NCI-H2227 (cell line): ENCODE measurements at regions not wholly inside any gene's neighbourhood (a gene's known extent, or its start where the extent isn't known, plus 50 kb on each side); places are given as distances from the start of the nearest gene placed in this dataset.
"Not testable (repeated sequence)": the region's sequence is repeated elsewhere in the genome, so short reads cannot be mapped to it uniquely, and the experiment has no call there.

Experiments
- DNase-seq: peaks from one replicate; lab custom pipeline; 2025; ENCODE audit not compliant: unreplicated experiment; lab: John Stamatoyannopoulos, UW

DNA sequence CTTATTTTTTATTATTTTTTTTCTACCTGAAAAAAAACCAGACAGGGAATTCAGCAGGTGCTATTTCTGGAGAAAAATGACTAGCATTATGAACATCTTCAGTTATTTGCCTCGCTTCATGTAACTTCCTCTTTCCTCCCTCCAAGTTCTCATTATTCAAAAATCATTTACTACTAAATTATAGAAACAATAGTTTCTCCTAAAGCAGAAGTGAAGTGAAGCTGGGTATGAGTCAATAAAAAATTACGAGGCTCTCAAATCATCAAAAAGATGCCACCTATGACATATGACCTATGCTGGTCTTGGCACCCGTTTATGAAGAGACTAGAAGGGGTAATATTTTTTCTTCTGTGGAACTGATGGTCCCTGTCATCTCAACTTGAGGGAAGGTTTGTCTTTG is 145.0 kb upstream of the AADAT start:
- DNase-seq, result no peak

DNA sequence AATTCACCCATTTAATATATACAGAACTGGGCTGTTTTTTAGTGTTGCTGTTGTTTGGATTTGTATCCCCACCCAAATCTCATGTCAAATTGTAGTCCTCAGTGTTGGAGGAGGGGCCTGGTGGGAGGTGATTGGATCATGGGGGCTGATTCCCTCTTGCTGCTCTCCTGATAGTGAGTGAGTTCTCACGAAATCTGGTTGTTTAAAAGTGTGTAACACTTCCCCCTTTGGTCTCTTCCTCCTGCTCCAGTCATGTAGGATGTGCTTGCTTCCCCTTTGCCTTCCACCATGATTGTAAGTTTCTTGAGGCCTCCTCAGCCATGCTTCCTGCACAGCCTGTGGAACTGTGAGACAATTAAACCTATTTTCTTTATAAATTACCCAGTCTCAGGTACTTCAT is 141.6 kb upstream of the AADAT start:
- DNase-seq, result no peak

DNA sequence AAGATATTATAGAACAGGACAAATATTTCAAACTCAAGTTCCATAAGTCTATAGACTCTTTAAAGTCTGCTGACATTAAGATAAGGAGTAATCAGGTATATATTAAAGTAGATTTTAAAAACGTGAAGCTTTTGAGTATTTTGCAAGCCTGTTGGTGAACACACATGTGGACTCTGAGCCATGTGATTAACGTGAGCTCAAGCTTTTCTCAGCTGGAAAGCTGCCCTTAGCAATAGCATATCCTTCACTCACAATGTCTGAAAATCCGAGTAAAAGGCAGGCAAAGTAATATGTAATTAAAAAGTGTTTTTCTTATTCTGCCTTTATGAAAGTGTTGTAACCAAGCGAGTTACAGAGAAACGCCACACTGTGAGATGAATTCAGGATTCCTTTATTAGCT is 140.5 kb upstream of the AADAT start:
- DNase-seq, result no peak

DNA sequence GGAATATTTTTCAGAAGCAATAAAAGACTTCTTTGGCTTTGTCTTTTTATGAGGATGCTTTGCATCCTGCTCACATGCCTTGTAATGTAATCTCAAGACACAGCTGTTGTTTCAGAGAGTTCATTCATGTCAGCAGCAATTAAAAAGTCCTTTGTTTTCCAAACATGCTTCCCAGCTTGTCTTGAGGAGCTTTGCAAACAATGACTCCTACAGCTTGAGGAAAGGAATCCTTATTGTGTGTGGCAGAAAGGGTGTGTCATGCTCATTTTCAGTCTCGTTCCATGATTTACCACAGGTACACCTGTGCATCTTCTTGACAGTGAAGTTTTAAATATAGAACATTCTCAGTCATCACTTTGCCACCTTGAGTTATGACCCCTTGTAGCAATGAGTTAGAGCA is 139.2 kb upstream of the AADAT start:
- DNase-seq, result no peak

DNA sequence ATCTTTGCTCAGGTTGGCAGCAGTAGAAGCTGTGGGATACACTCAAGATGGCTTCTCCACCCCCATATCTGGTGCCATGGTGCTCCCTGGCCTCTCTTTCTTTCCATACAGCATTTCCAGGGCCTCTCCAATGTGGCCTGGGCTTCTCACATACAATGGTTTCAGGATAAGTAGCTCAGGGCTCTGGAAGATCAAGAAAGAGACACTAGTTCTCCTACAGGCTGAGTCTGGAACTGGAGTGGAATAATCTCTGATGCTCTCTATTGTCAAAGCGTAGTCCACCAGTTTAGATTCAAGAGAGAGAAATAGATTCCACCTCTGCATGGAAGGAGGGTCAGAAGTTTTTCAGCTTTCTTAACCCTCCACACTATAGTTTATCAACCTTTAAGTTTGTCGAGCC is 138.2 kb upstream of the AADAT start:
- DNase-seq, result no peak

DNA sequence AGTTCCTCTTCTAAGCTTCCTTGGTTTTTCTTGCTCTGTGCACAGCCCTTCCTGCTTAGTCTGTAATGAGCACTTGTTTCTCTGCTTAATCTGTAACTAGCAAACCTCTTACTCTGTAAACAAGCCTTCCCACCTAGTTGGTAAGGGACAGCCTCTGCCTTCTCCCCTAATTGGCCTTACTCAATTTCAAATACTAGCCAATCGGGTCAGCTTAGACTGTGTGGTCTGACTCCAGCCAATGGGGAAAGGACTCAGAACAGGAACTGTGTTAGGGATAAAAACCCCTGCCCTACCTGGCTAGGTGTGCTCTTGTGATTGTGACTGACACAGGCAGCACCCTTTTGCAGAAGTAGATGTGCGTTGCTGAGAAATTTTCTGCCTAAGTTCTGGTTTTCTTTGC is 136.5 kb upstream of the AADAT start:
- no peak for DNase-seq

DNA sequence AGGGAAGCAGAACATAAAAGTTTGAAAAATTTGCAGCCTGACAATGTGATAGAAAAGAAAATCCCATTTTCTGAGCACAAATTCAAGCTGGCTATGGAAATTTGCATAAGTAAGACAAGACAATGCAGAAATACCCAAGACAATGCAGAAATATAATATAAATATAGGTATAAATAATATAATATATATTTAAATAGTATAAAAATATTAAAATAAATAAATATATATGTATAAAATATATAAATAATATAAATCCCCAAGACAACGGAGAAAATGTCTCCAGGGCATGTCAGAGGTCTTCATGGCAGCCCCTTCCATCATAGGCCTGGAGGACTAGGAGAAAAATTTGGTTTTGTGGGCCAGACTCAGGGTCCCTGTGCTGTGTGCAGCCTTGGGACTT is 125.0 kb upstream of the AADAT start:
- no peak for DNase-seq

DNA sequence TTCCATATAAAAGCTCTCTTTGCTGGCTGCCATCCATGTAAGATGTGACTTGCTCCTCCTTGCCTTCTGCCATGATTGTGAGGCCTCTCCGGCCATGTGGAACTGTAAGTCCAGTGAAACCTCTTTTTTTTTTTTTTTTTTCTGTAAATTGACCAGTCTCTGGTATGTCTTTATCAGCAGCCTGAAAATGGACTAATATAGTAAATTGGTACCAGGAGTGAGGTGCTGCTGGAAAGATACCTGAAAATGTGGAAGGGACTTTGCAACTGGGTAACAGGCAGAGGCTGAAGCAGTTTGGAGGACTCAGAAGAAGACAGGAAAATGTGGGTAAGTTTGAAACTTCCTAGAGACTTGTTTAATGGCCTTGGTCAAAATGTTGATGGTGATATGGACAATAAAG is 124.3 kb upstream of the AADAT start:
- DNase-seq, result no peak

DNA sequence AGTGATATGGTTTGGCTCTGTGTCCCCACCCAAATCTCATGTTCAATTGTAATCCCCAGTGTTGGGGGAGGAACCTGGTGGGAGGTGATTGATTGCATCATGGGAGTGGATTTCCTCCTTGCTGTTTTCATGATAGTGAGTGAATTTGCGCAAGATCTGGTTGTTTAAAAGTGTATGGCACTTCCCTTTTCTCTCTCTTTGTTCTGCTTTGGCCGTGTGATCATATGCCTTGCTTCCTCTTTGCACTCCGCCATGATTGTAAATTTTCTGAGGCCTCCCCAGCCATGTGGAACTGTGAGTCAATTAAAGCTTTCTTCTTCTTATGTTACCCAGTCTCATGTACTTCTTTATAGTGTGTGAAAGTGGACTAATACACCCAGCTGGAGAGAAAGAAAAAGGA is 113.0 kb upstream of the AADAT start:
- no peak for DNase-seq

DNA sequence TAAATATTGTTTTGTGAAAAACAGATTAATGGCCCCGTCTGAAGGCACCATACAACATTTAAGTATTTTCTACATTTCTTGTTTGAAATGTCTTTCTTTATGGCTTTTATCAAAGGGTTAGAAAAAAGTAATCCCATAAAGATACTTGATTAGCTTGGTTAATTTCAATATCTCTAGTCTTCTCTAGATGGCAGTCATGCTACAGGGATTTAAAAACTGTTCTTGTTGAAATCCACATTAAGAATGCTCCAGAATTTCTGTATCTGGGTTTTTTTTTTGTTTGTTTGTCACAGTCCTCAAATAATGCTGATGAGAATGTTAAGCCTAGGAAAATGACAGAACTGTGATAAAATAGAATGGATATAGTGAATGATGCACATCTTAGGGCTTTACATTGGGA is 109.0 kb upstream of the AADAT start:
- no peak for DNase-seq

DNA sequence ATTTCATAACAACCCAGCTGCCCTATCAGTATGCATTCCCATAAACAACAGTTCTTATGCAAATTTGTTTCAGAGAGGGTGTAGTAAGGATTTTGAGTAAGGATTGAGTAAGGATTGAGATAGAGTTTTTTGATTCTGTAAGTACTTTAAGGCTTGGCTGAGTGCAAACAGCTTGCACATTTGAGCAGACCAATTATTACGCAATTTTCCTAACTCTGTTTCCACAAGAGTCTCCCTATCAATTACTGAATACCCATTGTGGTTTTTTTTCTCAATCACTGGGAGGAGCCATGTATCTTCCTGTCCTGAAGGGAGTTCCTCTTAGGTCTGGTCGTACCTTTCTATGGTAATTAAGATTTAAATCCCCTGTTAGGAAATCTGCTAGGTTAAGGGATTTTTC is 105.0 kb upstream of the AADAT start:
- DNase-seq, result not testable (repeated sequence)

DNA sequence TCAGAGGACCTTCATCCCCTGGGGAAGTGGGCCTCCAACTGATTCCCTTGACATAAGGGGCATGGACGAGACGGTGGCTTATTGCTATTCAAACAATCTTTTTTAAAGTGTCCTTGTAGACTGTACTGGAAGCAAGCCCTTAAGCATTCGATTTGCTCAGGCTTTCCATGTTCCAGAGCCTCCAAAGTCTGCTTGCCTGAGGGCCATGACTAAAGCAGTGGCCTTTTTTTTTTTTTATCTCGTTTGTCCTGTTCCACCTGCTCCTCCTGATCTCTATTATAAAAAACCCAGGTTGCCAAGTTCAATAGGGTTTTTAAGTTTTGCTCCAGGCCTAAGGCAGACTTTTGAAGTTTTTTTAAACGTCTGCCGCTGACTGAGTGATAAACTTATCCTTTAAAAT is 103.7 kb upstream of the AADAT start:
- DNase-seq, result no peak

DNA sequence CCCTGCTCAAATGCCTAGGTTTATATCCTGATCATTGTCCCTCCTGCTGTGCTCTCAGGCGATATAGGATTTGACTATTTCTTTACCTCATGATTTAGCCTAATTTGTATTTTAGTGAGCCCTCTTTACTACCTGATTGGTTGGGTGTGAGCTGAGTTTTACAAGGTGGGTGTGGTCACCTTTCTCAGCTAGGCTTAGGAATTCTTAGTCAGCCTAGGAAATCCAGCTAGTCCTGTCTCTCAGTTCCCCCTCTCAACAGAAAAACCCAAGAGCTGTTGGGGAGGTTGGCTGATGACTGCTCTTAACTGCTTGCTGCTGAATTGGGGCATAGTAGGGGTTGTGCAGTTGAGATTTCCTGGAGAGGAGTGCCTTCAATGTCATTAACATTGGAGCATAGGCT is 100.5 kb upstream of the AADAT start:
- no peak for DNase-seq

DNA sequence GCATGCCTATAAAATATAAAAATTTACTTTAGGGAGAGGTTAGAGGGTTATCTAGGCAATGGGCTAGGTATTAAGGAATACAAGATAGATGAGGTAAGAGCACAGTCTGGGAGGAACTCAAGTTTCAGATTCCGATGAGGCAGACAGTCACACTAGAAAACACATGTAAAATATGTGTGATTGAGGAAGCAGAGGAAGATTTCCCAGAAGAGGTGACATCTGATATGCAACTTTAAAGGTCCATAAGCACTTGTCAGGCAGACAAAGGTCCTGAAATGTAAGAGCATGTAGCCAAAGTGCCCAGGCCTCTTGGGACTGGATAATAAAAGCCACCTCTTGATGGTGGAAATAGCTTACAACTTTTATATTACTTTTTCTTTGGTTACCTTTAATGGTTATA is 81.1 kb upstream of the AADAT start:
- no peak for DNase-seq

DNA sequence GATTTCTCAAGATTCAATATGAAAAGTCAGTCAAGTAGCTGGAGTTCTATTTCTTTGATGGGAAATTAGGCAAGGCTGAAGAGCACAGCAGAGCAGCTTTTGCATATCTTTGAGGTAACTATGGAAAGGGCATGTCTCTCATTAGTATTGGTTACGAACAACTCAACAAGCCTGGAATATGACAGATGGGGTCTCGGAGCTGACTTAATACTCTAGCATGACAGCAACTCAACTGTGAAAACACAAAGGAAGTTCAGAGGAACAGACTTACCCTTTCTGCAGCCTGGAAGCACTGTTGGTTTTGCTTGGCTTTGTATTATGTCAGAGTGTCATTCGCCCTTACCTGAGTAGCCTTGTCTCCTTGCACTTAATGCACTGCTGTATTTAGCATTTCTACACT is 79.9 kb upstream of the AADAT start:
- DNase-seq, result no peak

DNA sequence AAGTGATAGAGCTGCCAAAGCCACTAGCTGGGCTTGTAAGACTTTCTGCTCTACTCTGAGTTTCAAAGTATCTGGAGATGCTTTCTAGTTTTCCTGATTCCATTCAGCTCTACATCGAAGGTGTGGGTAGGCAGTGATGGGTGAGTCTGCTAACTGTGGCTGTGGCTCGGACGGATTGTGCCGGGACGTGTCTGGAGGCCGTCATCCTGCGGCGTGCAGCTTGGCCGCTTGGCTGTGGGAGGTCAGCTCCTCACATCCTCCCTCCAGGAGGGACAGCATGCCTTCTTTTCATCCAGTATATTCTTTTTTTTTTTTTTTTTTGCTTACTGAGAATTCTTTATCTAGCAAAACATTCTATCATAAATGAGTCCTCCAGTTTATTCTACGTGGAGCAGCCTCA is 77.9 kb upstream of the AADAT start:
- no peak for DNase-seq

DNA sequence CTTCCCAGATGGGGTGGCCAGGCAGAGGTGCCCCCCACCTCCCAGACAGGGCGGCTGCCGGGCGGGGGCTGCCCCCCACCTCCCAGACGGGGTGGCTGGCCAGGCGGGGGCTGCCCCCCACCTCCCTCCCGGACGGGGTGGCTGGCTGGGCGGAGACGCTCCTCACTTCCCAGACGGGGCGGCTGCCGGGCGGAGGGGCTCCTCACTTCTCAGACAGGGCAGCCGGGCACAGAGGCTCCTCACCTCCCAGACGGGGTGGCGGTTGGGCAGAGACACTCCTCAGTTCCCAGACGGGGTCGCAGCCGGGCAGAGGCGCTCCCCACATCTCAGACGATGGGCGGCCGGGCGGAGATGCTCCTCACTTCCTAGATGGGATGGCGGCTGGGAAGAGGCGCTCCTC is 76.4 kb upstream of the AADAT start:
- DNase-seq, result not testable (repeated sequence)

DNA sequence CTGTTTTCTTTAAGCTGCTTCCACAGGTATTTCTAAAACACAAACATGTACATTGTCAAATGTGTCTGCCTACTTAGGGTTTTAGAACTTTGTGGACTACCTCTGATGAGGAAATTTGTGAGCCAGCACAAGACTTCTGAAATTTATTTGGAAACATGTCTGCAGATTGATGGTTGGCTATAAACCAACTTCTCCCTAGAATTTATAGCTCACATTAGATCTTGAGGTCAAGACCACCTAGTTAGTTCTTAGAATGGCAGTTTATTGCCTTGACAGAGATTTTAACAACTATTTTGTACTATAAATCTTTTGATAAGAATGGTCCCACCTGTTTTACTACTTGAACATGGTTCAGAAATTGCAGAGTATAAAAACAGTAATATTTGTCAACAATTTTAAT is 72.7 kb upstream of the AADAT start:
- no peak for DNase-seq

DNA sequence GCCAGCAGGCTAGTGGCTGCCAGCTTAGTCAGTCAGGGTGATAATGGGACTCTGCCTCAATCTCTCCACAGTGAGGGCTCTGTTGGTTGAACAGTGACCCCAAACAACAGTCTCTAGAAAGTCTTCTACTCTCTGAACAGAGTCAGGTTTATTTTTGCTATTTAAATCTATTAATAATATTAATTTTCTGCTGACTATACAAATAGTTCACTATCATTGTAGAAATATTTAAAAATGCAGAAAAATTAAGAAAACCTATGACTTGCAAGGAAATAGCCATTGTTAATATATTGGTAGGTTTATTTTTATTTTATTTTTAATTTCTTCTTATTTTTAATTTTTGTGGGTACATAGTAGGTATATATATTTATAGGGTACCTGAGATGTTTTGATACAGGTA is 67.9 kb upstream of the AADAT start:
- no peak for DNase-seq

DNA sequence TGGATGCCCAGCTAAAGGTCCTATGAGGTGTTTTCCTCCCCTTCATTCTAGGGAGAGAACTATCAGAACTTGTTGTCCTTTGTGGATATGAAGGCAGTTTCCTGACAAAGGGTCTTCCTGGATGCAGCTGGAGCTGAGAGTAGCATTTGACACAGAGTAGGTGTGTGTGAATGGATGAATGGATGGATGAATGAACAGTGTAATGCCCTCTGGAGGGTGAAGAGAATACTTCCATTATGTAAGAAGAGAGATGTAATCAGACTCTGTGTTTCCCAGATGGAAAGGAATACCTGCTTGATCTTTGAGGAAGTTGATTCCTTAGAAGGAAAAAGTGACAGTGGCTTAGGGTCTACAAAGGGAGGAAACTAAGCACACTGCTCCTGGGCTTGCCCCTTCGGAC is 55.4 kb upstream of the AADAT start:
- DNase-seq, result no peak

DNA sequence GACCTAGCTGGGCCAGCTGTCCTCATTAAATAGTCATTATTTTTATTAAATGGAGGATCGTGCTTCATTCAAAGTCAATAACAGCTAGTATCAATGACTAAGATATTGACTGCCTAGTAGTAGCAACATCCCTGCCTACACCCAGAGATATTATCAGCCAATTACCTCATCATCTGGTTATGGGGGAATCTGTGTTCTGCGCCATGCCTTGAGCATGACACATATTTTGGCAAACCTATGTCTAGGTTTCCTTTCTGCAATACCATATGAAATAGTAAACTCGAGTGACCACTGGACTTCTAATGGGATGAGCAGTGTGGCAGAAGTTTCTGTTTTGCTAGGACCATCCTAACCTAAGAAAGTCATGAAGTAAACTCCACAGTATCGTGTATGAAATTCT is 50.0 kb upstream of the AADAT start:
- no peak for DNase-seq
